Choroid plexus epithelial cell (primary cell): ENCODE measurements at regions not wholly inside any gene's neighbourhood (a gene's known extent, or its start where the extent isn't known, plus 50 kb on each side); places are given as distances from the start of the nearest gene placed in this dataset.

ENCODE experiments used
- DNase-seq: peaks from one replicate; pipeline ENCODE4 v3.0.0-alpha.2; 2010; ENCODE audit warnings: low read depth
- H3K4me3 ChIP-seq: 2 replicates; pipeline ENCODE4 v1.5.1; 2011; ENCODE audit warnings: low read depth, mild to moderate bottlenecking, control low read depth, low read length, moderate library complexity
- TF ChIP-seq, protein P1 (sequence below): conservative IDR thresholded peaks from 2 replicates; pipeline ENCODE4 v1.5.1; 2011; ENCODE audit warnings: low read depth, mild to moderate bottlenecking, control low read depth, inconsistent platforms, low read length, moderate library complexity

DNA sequence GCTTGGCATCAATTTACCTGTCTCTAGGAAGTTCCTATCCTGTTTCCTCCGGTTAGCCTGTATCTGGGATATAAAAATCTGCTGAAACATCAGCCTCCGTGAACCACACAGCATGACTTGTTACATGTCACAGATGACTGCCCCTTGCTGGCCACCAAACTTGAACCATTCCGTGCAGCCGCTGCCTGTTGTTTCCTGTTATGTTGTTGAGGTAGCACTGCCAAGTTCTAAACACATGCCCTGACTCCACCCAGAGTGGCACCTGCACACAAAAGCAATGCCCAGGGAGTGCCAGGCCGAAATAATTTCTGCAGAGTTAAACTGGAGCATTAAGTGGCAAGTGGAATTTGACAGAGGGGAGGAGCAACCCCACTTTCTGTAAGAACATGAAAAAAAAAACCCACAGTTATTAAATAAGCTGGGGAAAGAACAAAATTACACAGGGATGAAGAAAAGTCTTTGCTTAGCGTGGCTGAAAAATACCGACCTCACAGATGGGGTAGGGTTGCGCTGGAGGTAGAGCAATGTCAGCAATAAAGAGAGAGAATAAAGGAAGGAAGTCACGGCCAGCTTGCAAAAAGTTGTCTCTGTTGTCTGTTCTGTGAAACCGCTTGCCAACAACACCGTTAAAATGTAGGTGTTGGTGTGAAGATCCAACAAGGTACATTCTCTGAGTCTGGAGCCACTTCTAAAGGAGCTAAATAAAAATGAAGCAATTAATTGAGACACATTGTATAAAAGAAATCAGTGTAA lies 174.6 kb upstream of the CDH13 start:
- no peak overlapping the region for H3K4me3 ChIP-seq
- TF ChIP-seq, protein P1, sequence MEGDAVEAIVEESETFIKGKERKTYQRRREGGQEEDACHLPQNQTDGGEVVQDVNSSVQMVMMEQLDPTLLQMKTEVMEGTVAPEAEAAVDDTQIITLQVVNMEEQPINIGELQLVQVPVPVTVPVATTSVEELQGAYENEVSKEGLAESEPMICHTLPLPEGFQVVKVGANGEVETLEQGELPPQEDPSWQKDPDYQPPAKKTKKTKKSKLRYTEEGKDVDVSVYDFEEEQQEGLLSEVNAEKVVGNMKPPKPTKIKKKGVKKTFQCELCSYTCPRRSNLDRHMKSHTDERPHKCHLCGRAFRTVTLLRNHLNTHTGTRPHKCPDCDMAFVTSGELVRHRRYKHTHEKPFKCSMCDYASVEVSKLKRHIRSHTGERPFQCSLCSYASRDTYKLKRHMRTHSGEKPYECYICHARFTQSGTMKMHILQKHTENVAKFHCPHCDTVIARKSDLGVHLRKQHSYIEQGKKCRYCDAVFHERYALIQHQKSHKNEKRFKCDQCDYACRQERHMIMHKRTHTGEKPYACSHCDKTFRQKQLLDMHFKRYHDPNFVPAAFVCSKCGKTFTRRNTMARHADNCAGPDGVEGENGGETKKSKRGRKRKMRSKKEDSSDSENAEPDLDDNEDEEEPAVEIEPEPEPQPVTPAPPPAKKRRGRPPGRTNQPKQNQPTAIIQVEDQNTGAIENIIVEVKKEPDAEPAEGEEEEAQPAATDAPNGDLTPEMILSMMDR = no peak
- DNase-seq = no peak

DNA sequence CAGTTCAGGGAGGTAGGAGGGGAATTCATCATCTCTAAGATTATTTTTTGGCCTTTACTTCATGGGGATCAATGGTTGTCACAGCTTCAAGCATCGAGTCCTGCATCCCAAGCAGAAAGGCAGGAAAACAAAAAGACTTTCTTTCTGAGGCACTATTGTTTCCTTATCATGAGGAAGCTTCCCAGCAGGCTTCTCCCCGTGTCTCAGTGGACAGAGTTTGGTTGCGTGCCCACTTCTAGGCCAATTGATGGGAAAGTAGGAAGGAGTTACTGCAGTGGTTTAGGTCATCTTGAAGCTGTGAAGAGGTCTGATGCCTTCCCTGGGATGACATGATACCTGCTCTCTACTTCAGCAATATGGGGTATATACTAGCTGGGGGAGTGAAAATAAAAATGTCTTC lies 175.3 kb upstream of the CDH13 start:
- TF ChIP-seq, protein P1 = no peak
- H3K4me3 ChIP-seq = no peak overlapping the region
- no peak for DNase-seq

DNA sequence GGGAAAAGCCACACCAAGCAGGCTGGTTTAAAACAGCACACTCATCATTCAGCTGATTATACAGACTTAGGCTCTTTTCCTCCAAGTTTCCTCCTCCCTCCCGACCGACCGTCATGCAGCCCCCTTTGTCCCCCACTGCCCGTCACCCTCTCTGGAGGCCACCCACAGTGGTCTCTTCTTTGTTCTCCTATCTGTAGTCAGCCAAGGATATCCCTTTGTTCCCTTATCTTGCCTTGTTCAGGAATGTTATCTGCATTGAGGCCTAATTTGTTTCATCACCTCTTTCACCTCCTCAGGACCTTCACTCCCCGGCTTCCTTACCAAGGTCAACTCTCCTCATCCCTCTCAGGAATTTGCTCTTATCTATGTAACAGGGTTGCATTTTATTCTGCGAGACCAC lies 186.4 kb upstream of the CDH13 start:
- H3K4me3 ChIP-seq = no peak overlapping the region
- DNase-seq = no peak
- TF ChIP-seq, protein P1 = no peak

DNA sequence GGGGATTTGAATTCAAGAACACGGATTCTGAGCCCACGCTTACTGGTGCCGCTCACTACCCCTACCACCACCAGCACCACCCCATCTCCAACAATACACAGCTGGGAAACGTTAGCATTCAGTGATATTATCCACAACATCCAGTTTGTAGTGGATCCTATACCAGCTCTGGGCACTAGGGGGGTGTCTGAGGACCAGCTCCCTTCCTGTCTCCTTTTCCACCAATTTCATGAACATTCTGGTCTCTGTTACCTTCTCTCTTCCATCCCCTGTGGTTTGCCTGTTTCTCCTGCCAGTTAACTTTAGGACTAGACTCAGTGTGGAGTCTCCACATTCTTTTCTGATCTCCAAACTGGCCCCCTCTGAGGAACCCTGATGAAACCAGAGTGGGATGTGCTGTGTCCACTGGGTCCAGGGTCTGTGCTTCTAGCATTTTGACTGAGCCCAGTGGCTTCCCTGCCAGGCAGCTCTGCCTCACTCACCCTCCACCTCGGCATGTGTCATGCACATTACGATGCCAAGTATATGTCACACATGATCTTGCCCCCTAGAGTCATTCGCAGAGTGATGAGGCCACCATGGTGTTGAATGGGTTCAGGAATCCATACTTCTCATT lies 187.0 kb upstream of the CDH13 start:
- peak; percentile 45 for DNase-seq

DNA sequence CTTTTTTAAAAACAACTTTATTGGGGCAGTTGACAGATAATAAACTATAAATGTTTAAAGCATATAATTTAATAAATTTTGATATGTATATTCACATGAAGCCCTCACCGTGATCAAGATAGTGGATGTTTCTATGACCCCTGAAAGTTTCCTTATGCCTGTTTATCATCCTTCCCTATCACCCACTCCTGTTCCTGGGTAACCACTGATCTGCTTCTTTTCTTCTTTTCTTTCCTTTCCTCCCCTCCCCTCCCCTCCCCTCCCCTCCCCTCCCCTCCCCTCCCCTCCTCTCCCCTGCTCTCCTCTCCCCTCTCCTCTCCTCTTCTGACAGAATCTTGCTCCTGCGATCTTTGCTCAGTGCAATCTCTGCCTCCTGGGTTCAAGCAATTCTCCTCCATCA lies 193.7 kb upstream of the CDH13 start:
- H3K4me3 ChIP-seq = no peak overlapping the region
- DNase-seq = no peak
- TF ChIP-seq, protein P1 = no peak

More for the DNA sequence above, 187.0 kb upstream of the CDH13 start:
- no peak overlapping the region for H3K4me3 ChIP-seq
- TF ChIP-seq, protein P1 = peak; percentile 71

DNA sequence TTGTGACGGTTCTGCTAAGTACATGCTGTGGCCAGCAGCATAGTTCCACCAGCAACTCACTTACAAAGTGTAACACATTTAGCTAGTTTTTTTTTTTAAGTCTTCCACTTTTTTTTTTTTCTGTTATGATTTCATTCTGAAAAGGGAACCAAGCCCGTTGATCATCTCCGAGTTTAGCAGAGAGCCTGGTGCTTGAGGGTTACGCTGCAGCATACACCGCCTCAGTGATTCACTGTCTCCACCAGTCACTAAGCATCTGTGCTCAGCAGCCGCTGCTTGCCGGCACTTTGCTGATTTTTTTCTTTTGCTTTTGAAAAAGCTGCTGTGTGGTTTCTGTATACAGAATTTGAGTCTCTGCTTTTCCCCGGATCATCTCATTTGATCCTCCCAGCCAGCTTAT lies 194.5 kb upstream of the CDH13 start:
- TF ChIP-seq, protein P1 = no peak
- H3K4me3 ChIP-seq = no peak overlapping the region
- no peak for DNase-seq

DNA sequence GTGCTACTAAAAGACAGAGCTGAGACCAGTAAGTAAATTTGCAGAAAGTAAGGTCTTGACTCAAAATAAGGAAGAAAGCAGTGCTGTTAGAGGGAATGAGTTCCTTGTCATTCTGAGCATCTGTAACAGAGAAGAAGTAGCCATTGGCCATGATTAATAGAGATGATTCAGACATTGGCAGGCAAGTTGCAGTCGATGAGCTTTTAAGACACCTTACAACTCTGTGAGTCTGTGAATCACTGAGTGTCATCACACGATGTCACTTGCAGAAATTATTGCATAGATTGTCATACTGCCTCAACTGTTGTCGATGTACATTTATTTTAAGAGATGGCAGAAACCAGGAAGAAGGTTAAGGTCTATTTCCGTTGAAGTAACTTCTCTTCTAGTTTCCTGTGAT lies 201.1 kb upstream of the CDH13 start:
- DNase-seq = no peak
- no peak overlapping the region for H3K4me3 ChIP-seq
- TF ChIP-seq, protein P1 = no peak
